Upper lobe of left lung (tissue), 6 donors: ENCODE measurements at regions not wholly inside any gene's neighbourhood (a gene's known extent, or its start where the extent isn't known, plus 50 kb on each side); places are given as distances from the start of the nearest gene placed in this dataset.
"Not testable (repeated sequence)": the region's sequence is repeated elsewhere in the genome, so short reads cannot be mapped to it uniquely, and the experiment has no call there.

Experiments used
- ATAC-seq, 2 donors: fragments of 200-7000 bp; cut with Tn5 transposase; one replicate each; pipeline ENCODE4 v1.9.1; 2022; ENCODE audit warnings: mild to moderate bottlenecking in 2 of 2, moderate library complexity in 2 of 2; ENCODE audit not compliant: low FRiP score in 2 of 2
- DNase-seq, 2 donors: peaks; one replicate each; pipeline ENCODE4 v3.0.0-alpha.2; 2019 to 2020
- H3K27ac ChIP-seq, 4 donors: fragments of 200-600 bp; sonication (generic); one replicate each; pipeline ENCODE4 v1.5.1; 2016 to 2019
- H3K27me3 ChIP-seq, 4 donors: fragments of 200-600 bp; sonication (generic); one replicate each; pipeline ENCODE4 v1.5.1; 2017 to 2019
- H3K36me3 ChIP-seq, 4 donors: fragments of 200-600 bp; sonication (generic); one replicate each; pipeline ENCODE4 v1.5.1; 2016 to 2019
- H3K4me1 ChIP-seq, 4 donors: fragments of 200-600 bp; sonication (generic); one replicate each; pipeline ENCODE4 v1.5.1; 2018 to 2019
- H3K4me3 ChIP-seq, 4 donors: fragments of 200-600 bp; sonication (generic); one replicate each; pipeline ENCODE4 v1.5.1; 2017 to 2019; ENCODE audit warnings: mild to moderate bottlenecking in 2 of 4, moderate library complexity in 1 of 4
- H3K9me3 ChIP-seq, 4 donors: fragments of 200-600 bp; sonication (generic); one replicate each; pipeline ENCODE4 v1.5.1; 2018 to 2019
- CTCF ChIP-seq, 6 experiments: fragments of 450-650 bp in 4 of 6; fragments of 200-600 bp in 2 of 6; sonication (generic) in 2 of 6; IDR thresholded peaks; one replicate each; pipeline ENCODE4 v1.5.1; 2016 to 2019; ENCODE audit warnings: antibody characterized with exemption in 6 of 6
- EP300 ChIP-seq, 4 donors: sonication (generic); formaldehyde crosslinking; IDR thresholded peaks; one replicate each; pipeline ENCODE4 v1.5.1; 2017; ENCODE audit warnings: antibody characterized with exemption in 4 of 4, control low read depth in 2 of 4
- POLR2A ChIP-seq, 4 donors: fragments of 450-650 bp; IDR thresholded peaks; one replicate each; pipeline ENCODE4 v1.5.1; 2016 to 2017; ENCODE audit warnings: antibody characterized with exemption in 4 of 4, mild to moderate bottlenecking in 2 of 4
- POLR2AphosphoS5 ChIP-seq, 2 donors: sonication (generic); formaldehyde crosslinking; IDR thresholded peaks; one replicate each; pipeline ENCODE4 v1.5.1; 2017; ENCODE audit warnings: antibody characterized with exemption in 2 of 2
- WGBS, 2 donors: methylation state at CpG; one replicate each; pipeline ENCODE4 v1.1.5; 2017 to 2018; 5-methylcytosine and 5-hydroxymethylcytosine counted together
- donor health status: DM: no; HTN: no; CAD: no; lungs with moderate emphysema.
- donor health status: DM: no; HTN: yes; CAD: no; lungs with severe emphysema.

DNA sequence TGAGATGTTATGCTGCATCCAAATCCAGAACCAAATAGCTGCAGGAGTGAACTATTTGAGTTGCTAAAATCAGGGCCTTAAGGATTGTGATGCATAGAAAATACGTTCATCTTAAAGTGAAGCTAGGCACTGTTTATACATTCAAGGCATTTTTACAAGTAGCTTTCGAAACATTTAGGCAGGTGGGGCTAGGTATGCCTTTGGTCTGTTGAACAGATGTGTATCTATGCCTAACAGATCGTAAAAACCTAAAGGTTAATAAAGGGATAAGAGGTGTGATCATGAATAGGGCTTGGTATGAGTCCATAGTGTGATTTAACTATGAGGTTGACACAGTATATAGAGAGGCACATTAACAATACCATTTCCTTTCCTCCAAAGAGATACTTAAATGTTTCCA lies 262.5 kb downstream of the SEMA3D start:
- ATAC-seq (no peak), DNase-seq (no peak)
- 55 to 71% methylated on average over 3 of the region's 3 CpGs for WGBS, 2 donors
- H3K4me1 ChIP-seq, result no peaks in the 10 kb centered on the region
- no peaks in the 10 kb centered on the region for H3K27me3 ChIP-seq
- peaks cover 0 to 12% (median 2%) of the 10 kb centered on the region in 4 donors for H3K9me3 ChIP-seq
- no peak overlapping the region for H3K4me3 ChIP-seq
- TF ChIP-seq POLR2AphosphoS5 (IDR thresholded peaks at IDR 0.05) (no peak), EP300 (IDR thresholded peaks at IDR 0.05) (no peak), CTCF (IDR thresholded peaks at IDR 0.05) (no peak), POLR2A (IDR thresholded peaks at IDR 0.05) (no peak)
- H3K27ac ChIP-seq, result no peak overlapping the region
- H3K36me3 ChIP-seq, result no peaks in the 10 kb centered on the region

- Histone ChIP-seq H3K27me3 (no peaks in the 10 kb centered on the region), H3K4me3 (no peak overlapping the region), H3K4me1 (no peaks in the 10 kb centered on the region), H3K36me3 (no peaks in the 10 kb centered on the region), H3K9me3 (peaks cover 0 to 12% (median 2%) of the 10 kb centered on the region in 4 donors), H3K27ac (no peak overlapping the region)
- DNase-seq (no peak), ATAC-seq (no peak)
- TF ChIP-seq CTCF (IDR thresholded peaks at IDR 0.05) (no peak), EP300 (IDR thresholded peaks at IDR 0.05) (no peak), POLR2AphosphoS5 (IDR thresholded peaks at IDR 0.05) (no peak)
- WGBS, 2 donors, result 76 to 81% methylated on average over 1 of the region's 1 CpG
These were observed 263.5 kb downstream of the SEMA3D start for GRCh38 chr7:84923348-84923747.

- no peak overlapping the region for H3K27ac ChIP-seq
- WGBS, 2 donors, result 84 to 87% methylated on average over 2 of the region's 2 CpGs
- H3K9me3 ChIP-seq, result peaks cover 0 to 12% (median 2%) of the 10 kb centered on the region in 4 donors
- no peaks in the 10 kb centered on the region for H3K36me3 ChIP-seq
- ATAC-seq (no peak), DNase-seq (no peak)
- TF ChIP-seq EP300 (IDR thresholded peaks at IDR 0.05), result no peak
- TF ChIP-seq POLR2AphosphoS5 (IDR thresholded peaks at IDR 0.05), result no peak
- TF ChIP-seq POLR2A (IDR thresholded peaks at IDR 0.05), result no peak
- TF ChIP-seq CTCF (IDR thresholded peaks at IDR 0.05), result no peak
- no peaks in the 10 kb centered on the region for H3K27me3 ChIP-seq
- no peaks in the 10 kb centered on the region for H3K4me1 ChIP-seq
- no peak overlapping the region for H3K4me3 ChIP-seq
These were observed 265.7 kb downstream of the SEMA3D start for GRCh38 chr7:84921154-84921553.

GRCh38 chr7:84916973-84917372 lies 269.9 kb downstream of the SEMA3D start:
- not testable (repeated sequence) for H3K36me3 ChIP-seq, H3K27ac ChIP-seq, H3K27me3 ChIP-seq, ATAC-seq, DNase-seq, H3K4me3 ChIP-seq, H3K4me1 ChIP-seq
- 93 to 97% methylated on average over 8 of the region's 8 CpGs for WGBS, 2 donors
- peaks cover 0 to 12% (median 2%) of the 10 kb centered on the region in 4 donors for H3K9me3 ChIP-seq

DNA sequence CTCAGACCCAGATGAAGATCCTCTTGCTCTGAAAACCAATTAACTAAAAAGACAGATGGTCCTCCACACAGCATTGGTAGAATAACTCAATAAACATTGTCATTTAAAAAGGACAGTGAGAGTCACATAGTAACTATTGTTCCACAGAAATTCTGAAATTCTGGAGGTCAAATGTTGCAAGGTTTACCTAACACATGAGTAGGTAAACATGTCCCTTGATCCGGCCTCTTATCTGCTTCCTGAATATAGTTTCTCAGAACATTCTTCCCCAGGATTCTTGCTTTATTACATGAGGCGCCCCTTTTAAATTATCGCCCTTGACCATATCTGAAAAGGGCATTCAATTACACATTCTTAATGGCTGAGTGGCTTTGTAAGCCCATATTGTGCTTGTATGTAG lies 270.7 kb downstream of the SEMA3D start:
- no peak for TF ChIP-seq POLR2A (IDR thresholded peaks at IDR 0.05)
- TF ChIP-seq EP300 (IDR thresholded peaks at IDR 0.05), result no peak
- TF ChIP-seq CTCF (IDR thresholded peaks at IDR 0.05), result no peak
- no peak for TF ChIP-seq POLR2AphosphoS5 (IDR thresholded peaks at IDR 0.05)
- H3K27me3 ChIP-seq, result no peaks in the 10 kb centered on the region
- H3K36me3 ChIP-seq, result no peaks in the 10 kb centered on the region
- peaks cover 0 to 12% (median 2%) of the 10 kb centered on the region in 4 donors for H3K9me3 ChIP-seq
- WGBS, 2 donors, result 71 to 82% methylated on average over 3 of the region's 3 CpGs
- H3K27ac ChIP-seq, result no peak overlapping the region
- ATAC-seq (no peak), DNase-seq (no peak)
- H3K4me1 ChIP-seq, result no peaks in the 10 kb centered on the region
- no peak overlapping the region for H3K4me3 ChIP-seq
